B cell (primary cell): ENCODE measurements at regions not wholly inside any gene's neighbourhood (a gene's known extent, or its start where the extent isn't known, plus 50 kb on each side); places are given as distances from the start of the nearest gene placed in this dataset.

Source experiments
- CTCF ChIP-seq: fragments of 200-600 bp; IDR thresholded peaks from one replicate; pipeline ENCODE4 v1.8.0; 2022; ENCODE audit warnings: antibody characterized with exemption, mild to moderate bottlenecking
- EZH2 ChIP-seq: IDR thresholded peaks from 2 replicates; pipeline ENCODE4 v1.6.1; 2012; ENCODE audit warnings: borderline replicate concordance, low read depth, mild to moderate bottlenecking, moderate library complexity, low read length; ENCODE audit not compliant: insufficient read depth, poor library complexity, severe bottlenecking

DNA sequence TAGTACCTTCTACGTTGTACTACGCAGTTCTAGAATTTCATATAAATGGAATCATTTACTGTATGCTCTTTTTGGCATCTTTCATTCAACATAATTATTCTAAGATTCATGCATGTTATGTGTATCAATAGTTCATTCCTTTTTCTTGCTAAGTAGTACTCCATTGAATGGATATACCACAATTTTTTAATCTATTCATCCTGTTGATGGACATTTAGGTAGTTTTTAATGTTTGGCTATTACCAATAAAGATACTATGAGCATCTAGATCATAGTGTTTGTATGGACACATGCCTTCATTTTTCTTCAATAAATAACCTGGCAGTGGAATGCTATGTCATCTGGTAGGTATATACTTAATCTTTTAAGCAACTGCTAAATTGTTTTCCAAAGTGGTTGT, 83.0 kb upstream of the ELN start:
- TF ChIP-seq EZH2 (no peak), CTCF (no peak)
